ENCODE measurements at regions not wholly inside any gene's neighbourhood (a gene's known extent, or its start where the extent isn't known, plus 50 kb on each side); places are given as distances from the start of the nearest gene placed in this dataset.

- Histone ChIP-seq H2AFZ (ENCODE audit: control insufficient read depth, low read length) (no peak overlapping the region), H3K27me3 (ENCODE audit: control insufficient read depth, extremely low read depth, insufficient read depth, low read length) (no peaks in the 10 kb centered on the region), H3K4me3 (ENCODE audit: control insufficient read depth in 2 of 3, extremely low read depth in 1 of 3, insufficient read depth in 2 of 3, low read depth in 1 of 3, low read length in 3 of 3) (no peak overlapping the region), H3K4me1 (ENCODE audit: control insufficient read depth, extremely low read depth, insufficient read depth, low read length) (peaks cover 13% of the 10 kb centered on the region), H3K4me2 (ENCODE audit: control insufficient read depth, extremely low read depth, insufficient read depth, low read depth, low read length) (no peak overlapping the region), H3K9me3 (ENCODE audit: control insufficient read depth, low read depth, low read length) (no peaks in the 10 kb centered on the region), H3K9ac (ENCODE audit: control insufficient read depth, extremely low read depth, insufficient read depth, low read length) (no peak overlapping the region), H3K27ac (ENCODE audit: control insufficient read depth, insufficient read depth, low read length) (no peak overlapping the region), H3K36me3 (ENCODE audit: control insufficient read depth in 2 of 2, extremely low read depth in 1 of 2, insufficient read depth in 2 of 2, low read length in 2 of 2) (no peaks in the 10 kb centered on the region), H3K79me2 (ENCODE audit: control insufficient read depth, insufficient read depth, low read length) (no peaks in the 10 kb centered on the region), H3K9me1 (ENCODE audit: control insufficient read depth, extremely low read depth, insufficient read depth, low read length) (no peaks in the 10 kb centered on the region), H4K20me1 (ENCODE audit: control insufficient read depth, extremely low read depth, insufficient read depth, low read length) (no peaks in the 10 kb centered on the region)
- DNase-seq (ENCODE audit: low read depth, low spot score) (no peak), FAIRE-seq (no peak)
- TF ChIP-seq CTCF (optimal IDR thresholded peaks at IDR 0.05 in 1 of 3, IDR thresholded peaks at IDR 0.05 in 1 of 3, conservative IDR thresholded peaks at IDR 0.05 in 1 of 3; ENCODE audit: extremely low read depth in 1 of 3, insufficient read depth in 2 of 3, low read length in 3 of 3) (no peak), EZH2 (IDR thresholded peaks at IDR 0.05; ENCODE audit: low read length) (no peak)
- dilution Hi-C loops (cut with MboI; ENCODE audit: extremely low pct_ligation_motif_present, low sequenced_read_pairs), result no loop called here
Observed at GRCh38 chr2:217096474-217097225, 236.8 kb upstream of the TNP1 start.

- Histone ChIP-seq H3K4me3 (ENCODE audit: control insufficient read depth in 2 of 3, extremely low read depth in 1 of 3, insufficient read depth in 2 of 3, low read depth in 1 of 3, low read length in 3 of 3) (no peak overlapping the region), H3K4me1 (ENCODE audit: control insufficient read depth, extremely low read depth, insufficient read depth, low read length) (peaks cover 13% of the 10 kb centered on the region), H3K79me2 (ENCODE audit: control insufficient read depth, insufficient read depth, low read length) (no peaks in the 10 kb centered on the region), H3K4me2 (ENCODE audit: control insufficient read depth, extremely low read depth, insufficient read depth, low read depth, low read length) (peak overlapping the region; percentile 48), H3K9me1 (ENCODE audit: control insufficient read depth, extremely low read depth, insufficient read depth, low read length) (no peaks in the 10 kb centered on the region), H3K9ac (ENCODE audit: control insufficient read depth, extremely low read depth, insufficient read depth, low read length) (no peak overlapping the region), H3K27me3 (ENCODE audit: control insufficient read depth, extremely low read depth, insufficient read depth, low read length) (no peaks in the 10 kb centered on the region), H4K20me1 (ENCODE audit: control insufficient read depth, extremely low read depth, insufficient read depth, low read length) (no peaks in the 10 kb centered on the region), H3K9me3 (ENCODE audit: control insufficient read depth, low read depth, low read length) (no peaks in the 10 kb centered on the region), H3K27ac (ENCODE audit: control insufficient read depth, insufficient read depth, low read length) (no peak overlapping the region), H3K36me3 (ENCODE audit: control insufficient read depth in 2 of 2, extremely low read depth in 1 of 2, insufficient read depth in 2 of 2, low read length in 2 of 2) (no peaks in the 10 kb centered on the region), H2AFZ (ENCODE audit: control insufficient read depth, low read length) (peak overlapping the region; percentile 10)
- FAIRE-seq (peak; percentile 77), DNase-seq (ENCODE audit: low read depth, low spot score) (no peak)
- TF ChIP-seq CTCF (optimal IDR thresholded peaks at IDR 0.05 in 1 of 3, IDR thresholded peaks at IDR 0.05 in 1 of 3, conservative IDR thresholded peaks at IDR 0.05 in 1 of 3; ENCODE audit: extremely low read depth in 1 of 3, insufficient read depth in 2 of 3, low read length in 3 of 3), result no peak
- TF ChIP-seq EZH2 (IDR thresholded peaks at IDR 0.05; ENCODE audit: low read length), result no peak
- dilution Hi-C loops (cut with MboI; ENCODE audit: extremely low pct_ligation_motif_present, low sequenced_read_pairs), result no loop called here
Observed at GRCh38 chr2:217095511-217096205, 235.8 kb upstream of the TNP1 start.

Measured in keratinocyte (primary cell).